LHCN-M2 (cell line): ENCODE measurements at regions not wholly inside any gene's neighbourhood (a gene's known extent, or its start where the extent isn't known, plus 50 kb on each side); places are given as distances from the start of the nearest gene placed in this dataset.
"Not testable (repeated sequence)": the region's sequence is repeated elsewhere in the genome, so short reads cannot be mapped to it uniquely, and the experiment has no call there.

ENCODE experiments used
- DNase-seq: peaks from one replicate; pipeline ENCODE4 v3.0.0-alpha.2; 2012; ENCODE audit warnings: low read depth

DNA sequence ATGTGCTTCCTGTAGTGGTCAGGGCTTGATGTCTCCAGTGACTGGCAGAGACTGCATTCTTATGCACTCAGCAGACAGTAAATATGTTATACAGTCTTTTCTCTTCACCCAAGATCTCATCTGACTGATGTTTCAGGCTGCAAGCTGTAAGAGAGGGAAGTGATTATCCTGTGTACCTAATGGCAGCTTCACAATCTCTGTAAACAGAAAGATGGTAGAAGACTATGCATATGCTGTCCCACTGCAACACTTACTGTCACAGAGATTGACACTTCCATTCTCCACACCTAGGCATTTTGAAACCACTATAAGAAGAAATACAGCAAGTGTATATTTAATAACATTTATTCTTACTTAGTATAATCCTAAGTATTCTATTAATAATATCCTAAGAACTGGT lies 97.6 kb upstream of the ANXA1 start:
- DNase-seq, result no peak

DNA sequence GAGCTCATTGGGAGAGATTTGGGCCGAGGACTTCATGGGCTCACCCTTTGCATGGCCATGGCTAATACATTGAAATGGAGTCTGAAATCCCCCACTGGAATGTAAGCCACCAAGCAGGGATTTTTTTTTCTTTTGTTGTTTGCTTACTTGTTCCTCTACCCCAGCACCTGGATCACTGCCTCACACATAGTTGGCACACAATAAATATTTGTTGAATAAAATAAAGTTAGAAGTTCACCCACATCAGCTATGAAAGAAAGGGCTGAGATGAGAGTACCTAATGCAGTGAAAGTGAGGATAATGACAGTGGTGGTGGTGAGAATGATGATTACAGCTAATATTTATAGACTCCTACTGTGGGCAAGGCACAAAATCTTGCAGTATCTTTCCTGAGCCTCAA lies 98.1 kb upstream of the ANXA1 start:
- DNase-seq, result no peak

DNA sequence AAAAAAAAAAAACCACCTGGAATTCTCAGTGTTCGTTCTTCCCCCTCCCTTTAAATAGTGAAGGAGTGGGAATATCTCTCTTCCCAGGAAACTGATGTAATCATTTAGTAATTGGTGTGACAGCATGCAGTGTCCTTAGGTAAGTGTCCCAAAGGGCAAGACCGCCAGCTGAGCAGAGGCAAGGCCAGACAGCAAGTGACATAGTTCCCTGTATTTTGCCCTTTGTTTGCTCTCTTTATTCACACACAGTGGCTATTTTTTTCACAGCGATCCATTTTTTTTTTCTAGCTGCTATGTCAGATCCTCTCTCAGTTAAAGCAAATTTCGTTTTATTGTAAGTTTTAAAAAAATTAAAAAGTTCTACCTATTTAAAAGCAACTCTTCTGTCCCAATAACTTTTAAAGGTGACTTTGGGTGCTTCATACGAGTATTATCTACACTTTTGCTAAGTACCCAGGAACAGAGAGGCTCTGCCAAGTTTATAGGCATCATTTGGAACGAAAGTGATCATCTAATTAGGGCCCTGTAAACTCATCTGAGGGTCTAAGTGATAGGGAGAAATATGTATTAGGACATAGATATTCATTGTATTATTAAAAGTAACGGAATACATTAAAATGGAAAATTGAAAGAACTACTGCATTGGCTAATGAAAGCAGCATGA lies 98.2 kb upstream of the ALDH1A1 start:
- no peak for DNase-seq

DNA sequence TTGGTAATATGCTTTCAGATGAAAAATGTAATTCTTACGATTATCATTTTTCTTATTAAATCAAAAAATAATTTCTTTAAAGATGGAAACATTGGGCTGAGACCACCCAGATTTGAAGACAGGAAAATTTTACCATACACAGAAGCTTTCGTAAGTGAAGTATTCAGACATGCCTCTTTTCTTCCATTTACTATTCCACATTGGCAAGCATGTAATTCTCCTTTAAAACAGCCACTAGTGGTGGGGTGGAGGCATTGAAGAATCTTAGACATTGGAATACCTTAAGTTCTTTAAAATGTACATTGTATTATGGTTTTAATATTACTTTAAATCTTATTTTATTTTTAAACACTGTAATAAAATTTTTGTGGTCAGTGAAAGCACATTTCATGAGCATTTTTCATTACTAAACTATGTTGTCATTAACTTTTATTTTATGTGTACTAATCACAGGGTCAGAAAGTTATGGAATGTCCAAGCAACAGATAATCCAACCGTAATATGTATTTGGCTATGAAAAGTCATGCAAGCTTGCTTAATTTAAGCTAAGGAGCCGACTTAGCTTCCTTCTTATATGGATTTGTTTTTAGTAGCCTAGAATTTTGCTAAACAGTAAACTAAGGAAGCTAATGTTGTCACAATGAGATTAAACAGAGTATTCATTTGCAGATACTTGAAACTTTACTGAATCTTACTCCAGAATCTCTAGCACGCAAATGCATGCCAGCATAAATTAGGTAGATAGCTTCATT lies 97.4 kb upstream of the ALDH1A1 start:
- peak; percentile 38 for DNase-seq

DNA sequence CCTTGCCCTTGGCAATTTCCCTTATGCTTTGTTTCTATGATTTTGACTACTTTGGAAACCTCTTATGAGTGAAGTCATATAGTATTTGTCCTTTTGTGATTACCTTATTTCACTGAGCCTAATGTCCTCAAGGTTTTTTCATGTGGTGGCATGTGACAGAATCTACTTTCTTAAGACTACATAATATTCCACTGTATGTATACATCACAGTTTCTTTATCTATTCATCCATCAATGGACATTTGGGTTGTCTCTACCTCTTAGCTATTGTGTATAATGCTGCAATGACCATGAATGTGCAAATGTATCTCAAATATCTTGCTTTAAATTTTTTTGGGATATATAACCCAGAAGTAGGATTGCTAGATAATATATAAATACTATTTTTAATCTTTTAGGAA lies 96.4 kb upstream of the ALDH1A1 start:
- DNase-seq, result no peak

DNA sequence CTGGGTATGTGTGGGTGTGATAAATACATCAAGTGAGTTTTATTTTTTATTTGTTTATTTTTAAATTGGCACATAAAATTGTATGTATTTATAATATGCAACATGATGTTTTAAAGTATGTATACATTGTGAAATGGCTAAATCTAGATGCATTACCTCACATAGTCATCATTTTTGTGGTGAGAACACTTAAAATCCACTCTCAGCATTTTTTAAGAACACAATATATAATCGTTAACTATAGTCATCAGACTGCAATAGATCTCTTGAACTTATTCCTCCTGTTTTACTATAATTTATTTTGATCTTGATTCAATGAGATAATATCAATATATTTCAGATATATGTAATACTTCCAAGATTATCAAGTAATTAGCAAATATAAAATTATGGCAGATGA lies 93.9 kb upstream of the ALDH1A1 start:
- DNase-seq, result no peak

DNA sequence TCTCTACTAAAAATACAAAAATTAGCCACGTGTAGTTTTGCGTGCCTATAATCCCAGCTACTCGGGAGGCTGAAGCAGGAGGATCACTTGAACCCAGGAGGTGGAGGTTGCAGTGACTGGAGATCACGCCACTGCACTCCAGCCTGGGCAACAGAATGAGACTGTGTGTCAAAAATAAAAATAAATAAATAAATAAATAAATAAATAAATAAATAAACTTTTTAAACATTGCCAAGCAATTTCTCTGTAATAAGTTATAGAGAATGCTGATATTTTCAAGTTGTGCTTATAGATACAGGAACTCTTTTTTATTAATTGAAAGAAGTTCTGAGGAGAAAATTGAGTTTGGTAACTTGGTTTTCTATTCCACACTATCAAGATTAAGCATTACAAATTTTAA lies 91.9 kb upstream of the ALDH1A1 start:
- not testable (repeated sequence) for DNase-seq

DNA sequence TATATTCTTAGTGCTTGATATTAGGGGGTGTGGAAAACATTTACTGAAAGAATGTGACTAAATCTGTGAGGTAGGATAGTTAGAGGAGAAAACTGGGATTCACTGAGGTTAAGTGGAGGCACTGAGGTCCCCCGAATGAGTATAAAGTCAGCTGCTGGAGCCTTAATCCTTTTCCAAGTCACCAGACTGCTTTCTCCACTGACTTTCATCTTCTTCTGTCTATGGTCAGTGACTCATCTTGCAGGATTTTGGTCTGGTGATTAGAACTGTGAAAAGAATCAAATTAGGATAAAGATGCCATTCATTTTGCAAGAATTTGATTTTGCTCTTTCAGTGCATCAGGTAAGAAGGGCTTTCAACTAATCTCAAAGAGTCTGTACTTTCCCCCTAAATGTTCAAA lies 89.3 kb upstream of the ALDH1A1 start:
- DNase-seq, result peak; percentile 79

DNA sequence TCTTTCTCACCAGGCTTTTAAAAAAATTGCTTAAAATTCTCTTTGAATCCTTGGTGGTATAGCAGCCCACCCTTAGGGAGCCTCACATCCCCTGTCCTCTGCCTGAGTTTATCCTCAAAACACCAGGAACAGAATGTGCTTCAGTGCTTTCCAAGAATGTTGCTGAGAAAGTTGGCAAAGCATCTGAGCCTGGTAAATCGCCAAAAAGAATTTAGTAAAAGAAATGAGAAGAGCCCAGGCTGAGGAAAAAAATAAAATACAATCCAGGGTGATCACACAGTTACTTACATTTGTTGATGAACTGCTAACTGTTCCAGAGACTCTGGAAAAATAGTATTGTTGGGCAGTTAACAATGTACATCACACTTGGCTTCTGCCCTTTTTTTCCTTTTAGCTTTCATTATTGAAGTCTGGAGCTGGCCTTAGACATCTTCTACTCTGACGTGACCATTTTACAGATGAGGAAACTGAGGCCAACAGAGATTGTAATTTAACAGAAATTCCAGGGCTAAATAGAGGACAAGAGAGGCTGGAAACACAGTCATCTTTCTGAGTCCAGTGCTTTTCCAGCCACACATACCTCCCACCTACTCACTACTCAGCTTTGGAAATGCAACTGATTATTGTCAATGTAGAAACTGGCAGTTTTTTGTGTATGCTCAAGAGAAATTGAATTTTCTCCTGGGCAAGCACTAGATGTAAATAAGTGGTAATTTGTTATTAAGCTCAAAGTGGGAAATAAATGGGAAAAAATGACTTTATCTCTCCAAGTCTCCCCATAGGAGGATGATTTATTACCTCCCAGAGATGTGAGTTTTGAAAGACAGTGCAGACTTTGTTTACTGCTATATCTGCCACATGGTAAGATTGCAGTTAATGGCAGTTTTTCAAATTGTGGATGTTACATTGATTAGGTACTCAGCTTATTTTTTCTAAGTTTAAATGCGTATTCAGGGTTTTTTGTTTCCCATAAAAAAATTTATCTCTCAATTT lies 86.7 kb upstream of the ALDH1A1 start:
- DNase-seq, result peak; percentile 63

DNA sequence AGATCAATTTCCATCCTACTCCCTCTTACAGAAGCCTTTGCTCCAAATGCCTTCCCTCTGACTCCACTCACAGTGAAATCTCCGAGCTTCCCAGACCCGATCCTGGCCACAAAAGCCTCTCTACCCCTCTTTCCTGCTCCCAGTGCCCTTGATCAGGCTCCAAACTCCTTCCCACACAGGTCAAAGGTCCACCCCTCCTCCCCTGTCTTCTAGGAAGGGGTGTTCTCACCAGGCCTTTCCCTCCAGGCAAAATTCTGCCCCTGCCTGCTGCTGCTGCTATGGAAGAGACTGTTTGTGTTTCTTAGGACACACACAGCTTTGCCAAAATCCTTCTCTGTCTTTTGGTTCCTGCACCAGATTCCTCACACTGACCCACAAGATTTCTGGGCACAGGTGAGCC lies 85.8 kb upstream of the ALDH1A1 start:
- peak; percentile 71 for DNase-seq

DNA sequence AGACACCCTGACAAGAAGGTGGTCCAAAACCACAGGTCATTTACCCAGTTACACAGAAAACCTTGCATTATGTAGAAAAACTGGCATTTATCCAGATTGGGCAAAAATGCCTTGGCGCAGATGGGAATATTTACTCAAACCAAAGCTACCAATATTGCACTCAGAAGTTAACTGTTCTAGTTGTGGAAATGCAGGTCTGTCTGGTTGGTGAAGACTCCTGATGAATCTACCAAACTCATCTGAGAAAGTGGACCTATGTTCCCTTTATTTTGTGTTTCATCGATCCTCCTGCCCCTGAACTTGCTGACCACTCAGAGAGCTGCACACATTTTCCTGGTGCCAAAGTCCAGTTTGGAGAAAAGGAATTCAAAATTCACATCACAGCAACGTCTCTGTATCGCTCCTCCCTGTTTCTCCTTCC lies 85.2 kb upstream of the ALDH1A1 start:
- DNase-seq, result no peak

DNA sequence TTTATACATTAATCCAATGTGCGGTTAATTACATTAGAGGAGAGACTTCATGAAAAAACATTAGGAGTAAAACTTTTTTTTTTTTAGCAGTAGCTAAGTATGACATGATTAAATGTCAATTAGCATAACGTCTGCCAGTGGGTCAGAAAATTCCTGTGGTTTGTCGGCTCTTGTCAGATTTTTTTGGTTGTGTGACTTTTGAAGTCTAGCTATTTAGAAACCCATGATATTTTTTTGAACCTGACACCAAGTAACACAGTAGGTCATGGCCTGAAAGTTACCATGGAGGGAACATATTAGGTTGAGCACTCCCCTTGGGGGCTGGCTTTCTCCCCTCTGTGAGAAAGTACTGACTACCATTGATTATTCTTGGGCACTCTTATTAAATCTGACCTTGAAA lies 84.8 kb upstream of the ALDH1A1 start:
- peak; percentile 66 for DNase-seq

DNA sequence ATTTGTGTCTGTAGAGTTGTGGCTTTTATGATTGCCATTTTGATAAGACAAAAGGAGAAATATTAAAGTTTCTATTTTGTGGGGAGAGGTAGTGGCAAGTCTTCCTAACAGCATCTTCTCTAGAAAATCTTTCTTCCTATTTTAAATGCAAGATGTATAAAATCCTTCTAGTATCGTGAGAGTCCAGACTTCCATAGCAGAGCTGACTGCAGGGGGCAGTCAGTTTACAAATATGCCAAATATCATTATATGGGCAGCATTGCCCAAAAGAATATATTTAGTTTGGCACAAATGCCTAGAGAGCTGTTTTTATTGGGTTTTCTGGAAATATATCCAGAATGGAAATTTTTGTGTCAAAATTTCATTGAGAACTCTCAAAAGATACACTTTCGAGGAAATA lies 82.1 kb upstream of the ALDH1A1 start:
- no peak for DNase-seq

DNA sequence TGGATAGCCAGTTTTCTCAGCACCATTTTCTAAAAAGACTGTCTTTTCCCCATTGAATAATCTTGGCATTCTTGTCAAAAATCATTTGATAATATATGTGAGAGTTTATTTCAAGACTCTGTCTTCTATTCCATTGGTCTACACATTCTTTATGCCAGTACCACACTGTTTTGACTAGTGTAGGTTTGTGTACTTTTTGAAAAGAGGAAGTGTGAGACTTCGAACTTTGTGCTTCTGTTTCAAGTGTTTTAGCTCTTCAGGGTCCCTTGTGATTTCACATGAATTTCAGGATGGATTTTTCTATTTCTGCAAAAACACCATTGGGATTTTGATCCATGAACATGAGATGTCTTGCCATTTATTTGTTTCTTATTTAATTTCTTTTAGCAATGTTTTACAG lies 78.5 kb upstream of the ALDH1A1 start:
- no peak for DNase-seq

DNA sequence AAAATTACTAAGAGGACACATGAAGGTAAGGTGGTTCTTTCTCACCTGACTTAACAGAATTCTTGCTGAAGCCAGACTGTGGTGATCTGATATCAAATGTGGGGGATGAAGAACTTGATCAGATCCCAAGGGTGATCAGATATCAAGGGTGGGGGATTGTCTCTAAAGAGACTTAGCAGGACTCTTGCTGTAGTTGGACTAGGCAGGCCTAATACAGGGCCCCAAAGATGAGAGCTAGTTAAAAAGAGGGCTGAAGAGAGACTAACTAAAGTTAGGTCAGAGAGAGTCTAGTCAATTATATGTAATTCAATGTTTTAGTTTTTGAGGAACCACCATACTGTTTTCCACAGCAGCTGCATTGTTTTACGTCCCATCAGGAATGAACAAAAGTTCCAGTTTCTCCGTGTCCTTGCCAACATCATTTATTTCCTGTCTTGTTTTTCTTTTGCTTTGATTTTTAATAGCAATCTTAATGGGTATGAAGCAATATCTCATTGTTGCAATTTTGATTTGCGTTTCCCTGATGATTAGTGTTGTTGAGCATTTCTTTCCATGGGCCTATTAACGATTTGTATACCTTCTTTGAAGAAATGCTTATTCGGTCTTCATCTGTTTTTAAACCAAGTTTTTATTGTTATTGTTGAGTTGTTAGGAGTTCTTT lies 77.6 kb upstream of the ALDH1A1 start:
- no peak for DNase-seq

DNA sequence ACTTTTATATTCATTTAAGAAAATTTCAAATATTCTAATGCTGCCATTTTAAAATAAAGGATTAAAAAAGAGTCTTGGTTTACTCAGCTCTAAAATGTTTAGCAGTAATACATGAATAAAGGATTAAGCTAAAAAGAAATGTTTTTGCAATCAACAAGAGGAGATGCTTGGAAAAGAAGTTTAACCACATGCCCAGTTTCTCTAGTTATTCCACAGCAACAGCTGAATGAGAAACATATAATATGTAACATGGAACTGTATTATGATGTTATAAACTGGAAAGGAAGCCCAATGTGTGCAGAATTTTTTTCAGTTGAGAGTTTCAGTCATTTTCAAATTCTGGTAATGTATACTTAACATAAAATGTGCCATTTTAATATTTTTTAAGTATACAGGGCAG lies 76.5 kb upstream of the ALDH1A1 start:
- DNase-seq, result no peak

DNA sequence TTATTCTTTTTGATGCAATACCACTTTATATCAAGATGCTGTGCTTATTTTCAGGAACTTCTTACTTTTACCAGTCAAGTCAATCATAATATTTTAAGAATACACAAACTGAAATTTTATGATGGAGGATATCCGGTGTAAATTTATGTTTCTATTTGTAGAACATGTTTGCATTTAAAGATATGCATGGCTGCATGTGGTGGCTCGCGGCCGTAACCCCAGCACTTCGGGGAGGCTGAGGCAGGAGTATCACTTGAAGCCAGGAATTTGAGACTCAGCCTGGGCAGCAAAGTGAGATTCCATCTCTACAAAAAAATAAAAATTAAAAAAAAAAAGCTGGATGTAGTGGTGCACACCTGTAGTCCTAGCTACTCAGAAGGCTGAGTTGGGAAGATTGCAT lies 73.5 kb upstream of the ALDH1A1 start:
- DNase-seq, result no peak

DNA sequence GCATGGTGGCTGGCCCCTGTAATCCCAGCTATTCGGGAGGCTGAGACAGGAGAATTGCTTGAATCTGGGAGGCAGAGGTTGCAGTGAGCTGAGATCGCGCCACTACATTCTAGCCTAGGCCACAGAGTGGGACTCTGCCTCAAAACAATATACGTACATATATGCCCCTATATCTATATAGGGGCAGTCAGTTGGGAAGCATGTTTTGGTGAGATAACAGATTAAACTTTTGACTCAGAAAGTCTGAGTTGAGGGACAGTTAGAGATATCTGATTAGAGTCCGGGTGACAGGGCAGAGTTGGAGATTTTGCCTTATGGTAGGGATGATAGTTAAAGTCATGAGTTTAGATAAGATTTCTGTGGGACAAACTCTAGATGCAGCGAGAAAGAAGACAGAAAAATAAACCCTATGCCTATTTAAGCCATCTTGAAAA lies 71.8 kb upstream of the ALDH1A1 start:
- DNase-seq, result no peak

DNA sequence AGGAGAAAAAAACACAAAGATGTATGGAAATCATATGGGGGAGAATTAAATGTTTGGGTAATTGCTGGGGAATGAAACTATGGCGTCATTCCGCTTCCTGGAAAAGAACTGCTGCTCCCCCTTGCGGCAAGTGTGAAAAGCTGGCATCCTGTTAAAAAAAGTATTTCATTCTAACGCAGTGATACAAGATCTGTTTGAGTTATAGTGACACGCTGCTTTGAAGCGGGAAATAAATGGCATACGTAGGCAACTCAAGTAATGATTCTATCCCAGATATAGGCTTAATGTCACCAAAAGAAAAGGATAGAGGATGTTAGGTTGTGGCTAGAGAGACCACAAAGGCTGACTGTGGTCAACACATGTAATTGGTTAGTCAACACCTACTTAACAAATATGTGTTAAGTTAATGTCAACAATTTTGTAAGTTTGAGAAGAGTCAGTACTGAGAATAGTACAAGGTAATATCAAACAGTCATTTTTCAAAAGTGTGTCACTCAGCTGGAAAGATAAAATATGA lies 70.2 kb upstream of the ALDH1A1 start:
- peak; percentile 77 for DNase-seq

DNA sequence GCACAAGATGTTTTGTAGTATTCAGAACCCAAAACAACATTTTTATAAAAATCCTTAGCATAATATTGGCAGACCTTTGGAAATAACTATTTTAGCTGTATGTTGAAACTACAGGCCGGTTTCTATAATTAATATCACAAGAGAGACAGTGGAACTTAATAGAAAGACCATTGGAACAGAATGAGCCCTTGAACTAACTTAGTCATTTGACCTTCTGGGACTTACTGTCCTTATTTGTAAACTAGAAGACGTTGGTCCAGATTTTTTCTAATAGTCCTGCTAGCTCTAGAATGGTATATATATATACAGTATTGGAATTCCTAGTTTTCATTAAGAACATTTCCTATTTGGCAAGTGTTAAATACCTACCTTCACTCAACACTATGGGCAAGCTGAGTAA lies 69.5 kb upstream of the ALDH1A1 start:
- DNase-seq, result peak; percentile 10

DNA sequence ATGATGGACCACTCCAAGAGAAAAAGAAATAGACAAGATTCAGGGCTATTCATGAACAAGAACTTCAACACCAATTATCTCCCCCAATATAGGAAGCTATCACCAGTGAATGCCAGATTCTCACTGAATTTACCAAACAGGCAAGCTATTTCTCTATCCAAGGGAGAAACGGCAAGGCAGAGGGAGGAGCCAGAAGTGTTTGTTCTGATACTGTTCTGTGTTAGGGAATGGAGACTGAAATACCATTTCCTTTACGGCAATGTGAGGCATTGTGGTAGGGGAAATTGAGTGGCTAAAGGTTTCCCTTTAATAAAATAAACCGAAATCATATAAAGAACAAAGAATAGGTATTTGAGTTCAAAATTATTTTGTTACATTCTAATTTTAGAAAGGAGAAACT lies 68.0 kb upstream of the ALDH1A1 start:
- DNase-seq, result no peak
